ENCODE measurements at regions not wholly inside any gene's neighbourhood (a gene's known extent, or its start where the extent isn't known, plus 50 kb on each side); places are given as distances from the start of the nearest gene placed in this dataset.

GRCh38 chr3:152516216-152516615, 247.5 kb downstream of the MBNL1 start:
- no peaks in the 10 kb centered on the region for H3F3A ChIP-seq (replicated peaks; ENCODE audit: low read depth)
- H3K4me1 ChIP-seq (ENCODE audit: insufficient read depth), result peaks cover 16% of the 10 kb centered on the region
- no peak overlapping the region for H3K4me3 Mint-ChIP-seq
- H3K27me3 Mint-ChIP-seq (ENCODE audit: insufficient read depth, low read depth, poor library complexity), result peaks cover 4% of the 10 kb centered on the region
- H3K4me2 ChIP-seq, result no peak overlapping the region
- no peaks in the 10 kb centered on the region for H3K27me3 ChIP-seq (ENCODE audit: insufficient read depth)
- no peaks in the 10 kb centered on the region for H3K79me2 ChIP-seq (replicated peaks; ENCODE audit: insufficient read depth)
- no peak overlapping the region for H3K27ac ChIP-seq (ENCODE audit: low read depth)
- TF ChIP-seq REST (IDR thresholded peaks at IDR 0.05; ENCODE audit: unreplicated experiment) (no peak), ZNF462 (CRISPR knock-in tag; IDR thresholded peaks at IDR 0.05) (no peak), JUNB (IDR thresholded peaks at IDR 0.05; ENCODE audit: unreplicated experiment) (no peak), ZNF331 (CRISPR knock-in tag; IDR thresholded peaks at IDR 0.05; ENCODE audit: low read depth) (no peak), EZH2phosphoT487 (IDR thresholded peaks at IDR 0.05; ENCODE audit: unreplicated experiment) (no peak), CREB1 (CRISPR knock-in tag; IDR thresholded peaks at IDR 0.05; ENCODE audit: low read depth) (no peak), NANOG (IDR thresholded peaks at IDR 0.05; ENCODE audit: borderline replicate concordance) (no peak), POLR2AphosphoS5 (IDR thresholded peaks at IDR 0.05; ENCODE audit: low read depth) (no peak), ETS1 (IDR thresholded peaks at IDR 0.05) (no peak), CTCF (conservative IDR thresholded peaks at IDR 0.05; ENCODE audit: low read depth in 2 of 2) (no peak), ZNF114 (CRISPR knock-in tag; IDR thresholded peaks at IDR 0.05) (no peak), STAT1 (IDR thresholded peaks at IDR 0.05; ENCODE audit: unreplicated experiment) (no peak), EZH2 (IDR thresholded peaks at IDR 0.05; ENCODE audit: low read depth, unreplicated experiment) (no peak)
- H3K4me1 Mint-ChIP-seq, result peaks cover 30% of the 10 kb centered on the region
- no peaks in the 10 kb centered on the region for H4K20me1 ChIP-seq (replicated peaks; ENCODE audit: insufficient read depth)
- DNase-seq (ENCODE audit: low spot score) (no peak), ATAC-seq (no peak)
- no peaks in the 10 kb centered on the region for H3K36me3 Mint-ChIP-seq (ENCODE audit: low read depth)
- H3K9me3 Mint-ChIP-seq, result no peaks in the 10 kb centered on the region
- no peaks in the 10 kb centered on the region for H3K36me3 ChIP-seq (ENCODE audit: insufficient read depth)
- peak overlapping the region; percentile 2; the same call in 1 of the 2 replicates for H2AFZ ChIP-seq
- 0 out of 2 replicates have a peak overlapping the region, but pooled peaks have one; percentile 1 for H3K27ac Mint-ChIP-seq
- H3K9me2 ChIP-seq (ENCODE audit: insufficient read depth), result no peaks in the 10 kb centered on the region
- no peak overlapping the region for H3K4me3 ChIP-seq
